Gastroesophageal sphincter (tissue), 3 donors: ENCODE measurements at regions not wholly inside any gene's neighbourhood (a gene's known extent, or its start where the extent isn't known, plus 50 kb on each side); places are given as distances from the start of the nearest gene placed in this dataset.

Experiments
- CTCF ChIP-seq, 4 experiments: fragments of 200-600 bp in 2 of 4; fragments of 450-650 bp in 2 of 4; sonication (generic) in 1 of 4; IDR thresholded peaks; one replicate each; pipeline ENCODE4 v1.5.1; 2017 to 2019; ENCODE audit warnings: antibody characterized with exemption in 4 of 4, mild to moderate bottlenecking in 2 of 4, moderate library complexity in 2 of 4
- EP300 ChIP-seq: sonication (generic); formaldehyde crosslinking; IDR thresholded peaks from one replicate; pipeline ENCODE4 v1.6.1; 2017; ENCODE audit warnings: antibody characterized with exemption, mild to moderate bottlenecking

- no peak for TF ChIP-seq EP300
- no peak for TF ChIP-seq CTCF (IDR thresholded peaks at IDR 0.05)
Measured at GRCh38 chr5:158127536-158127935, 268.6 kb upstream of the CLINT1 start.
